Right cardiac atrium (tissue), 5 donors: ENCODE measurements at regions not wholly inside any gene's neighbourhood (a gene's known extent, or its start where the extent isn't known, plus 50 kb on each side); places are given as distances from the start of the nearest gene placed in this dataset.

Source experiments
- ATAC-seq, 2 donors: fragments of 200-7000 bp; cut with Tn5 transposase; one replicate each; pipeline versions ENCODE4 v1.8.0 to v1.9.1; 2020; ENCODE audit warnings: moderate library complexity in 2 of 2, mild to moderate bottlenecking in 1 of 2
- DNase-seq, 3 donors: peaks; one replicate each; pipeline ENCODE4 v3.0.0-alpha.2; 2020
- H3K27ac ChIP-seq: one replicate; pipeline ENCODE4 v1.5.1; 2013; ENCODE audit warnings: mild to moderate bottlenecking, low read length, control low read depth, moderate library complexity
- H3K27me3 ChIP-seq: one replicate; pipeline ENCODE4 v1.6.1; 2013; ENCODE audit not compliant: control insufficient read depth, insufficient read depth
- H3K4me1 ChIP-seq: one replicate; pipeline ENCODE4 v1.6.1; 2013; ENCODE audit warnings: low read length; ENCODE audit not compliant: control insufficient read depth, insufficient read depth
- H3K4me3 ChIP-seq: one replicate; pipeline ENCODE4 v1.5.1; 2013; ENCODE audit warnings: low read length, control low read depth
- H3K9me3 ChIP-seq: one replicate; pipeline ENCODE4 v1.6.1; 2013; ENCODE audit warnings: low read length; ENCODE audit not compliant: control insufficient read depth
- WGBS: extraction: QIAGEN DNeasy Blood & Tissue Kit; methylation state at CpG from one replicate; pipeline ENCODE4 v1.1.7; 2013; 5-methylcytosine and 5-hydroxymethylcytosine counted together
- intact Hi-C, 4 donors: fragments of 100-400 bp; cut with DNase I; formaldehyde crosslinking; loops; one replicate each; pipeline versions ENCODE4 v1.11.0 to v1.14.0; 2022 to 2023
- donor health status: healthy with polysubstance abuse.
- donor health status: DM: no; HTN: yes; CAD: no.
- donor health status: DM: no; HTN: no; CAD: no.
- donor health status: DM: no; HTN: yes; CAD: no; lungs with severe emphysema.
- donor health status: DM: yes; HTN: yes; CAD: no.

DNA sequence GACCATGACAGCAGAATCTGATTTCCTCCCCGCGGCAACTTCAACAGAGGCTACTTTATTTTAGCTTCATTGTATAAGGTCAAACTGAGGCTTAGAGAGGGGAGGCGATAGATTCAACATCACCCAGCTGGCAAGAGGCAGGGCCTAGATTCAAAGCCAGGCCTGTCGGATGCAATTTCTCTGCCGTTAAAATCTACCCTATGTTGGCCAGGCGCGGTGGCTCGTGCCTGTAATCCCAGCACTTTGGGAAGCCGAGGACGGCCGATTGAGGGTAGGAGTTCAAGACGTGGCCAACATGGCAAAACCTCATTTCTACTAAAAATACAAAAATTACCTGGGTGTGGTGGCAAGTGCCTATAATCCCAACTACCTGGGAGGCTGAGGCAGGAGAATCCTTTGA is 182.2 kb downstream of the BCOR start:
- Histone ChIP-seq H3K27me3 (no peaks in the 10 kb centered on the region), H3K9me3 (no peaks in the 10 kb centered on the region), H3K27ac (no peak overlapping the region), H3K4me3 (no peak overlapping the region), H3K4me1 (no peaks in the 10 kb centered on the region)
- ATAC-seq, result no peak
- WGBS, result 91% methylated on average over 12 of the region's 12 CpGs
- DNase-seq, result no peak
- intact Hi-C loops, result no loop called here

DNA sequence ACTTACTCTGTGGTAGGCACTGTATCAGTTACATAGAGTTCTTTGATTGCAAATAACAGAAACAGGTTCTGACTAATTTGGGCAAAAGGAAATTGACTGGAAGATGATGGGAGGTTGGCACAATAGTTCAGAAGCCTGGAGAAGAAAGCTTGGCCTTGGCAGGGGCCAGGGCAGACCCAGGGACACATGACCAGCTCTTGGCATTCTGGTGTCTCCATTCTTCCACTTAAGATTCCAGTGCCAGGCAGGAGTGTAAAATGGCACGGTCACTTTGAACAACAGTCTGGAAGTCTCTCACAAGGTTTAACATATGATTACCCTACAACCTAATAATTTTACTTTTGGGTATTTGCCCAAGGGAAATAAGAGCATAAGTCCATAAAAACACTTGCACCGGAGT is 175.9 kb downstream of the BCOR start:
- ATAC-seq, result no peak
- intact Hi-C loops, result no loop called here
- WGBS, result 66% methylated on average over 2 of the region's 2 CpGs

DNA sequence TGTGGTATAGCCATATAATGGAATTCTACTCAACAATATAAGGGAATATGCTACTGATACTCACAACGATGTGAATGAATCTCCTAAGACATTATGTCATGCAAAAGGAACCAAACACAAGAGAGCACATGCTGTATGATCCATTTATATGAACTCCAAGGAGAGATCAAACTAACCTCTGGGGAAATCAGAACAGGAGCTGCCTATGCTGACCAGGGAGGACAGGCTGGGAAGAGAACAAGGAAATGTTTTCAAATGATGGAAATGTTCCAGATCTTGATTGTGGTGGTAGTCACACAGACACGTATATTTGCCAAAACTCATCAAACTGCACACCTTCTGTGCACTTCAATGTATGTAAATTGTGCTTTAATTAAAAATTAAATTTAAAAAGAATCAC is 175.3 kb downstream of the BCOR start:
- Histone ChIP-seq H3K27ac (no peak overlapping the region), H3K27me3 (no peaks in the 10 kb centered on the region), H3K9me3 (no peaks in the 10 kb centered on the region), H3K4me3 (no peak overlapping the region), H3K4me1 (peaks cover 2% of the 10 kb centered on the region)
- intact Hi-C loops, result no loop called here
- ATAC-seq, result no peak
- WGBS, result 34% methylated on average over 2 of the region's 2 CpGs
- no peak for DNase-seq

More for the DNA sequence above, 175.9 kb downstream of the BCOR start:
- DNase-seq, result no peak
- Histone ChIP-seq H3K4me1 (peaks cover 2% of the 10 kb centered on the region), H3K27me3 (no peaks in the 10 kb centered on the region), H3K27ac (no peak overlapping the region), H3K4me3 (no peak overlapping the region), H3K9me3 (no peaks in the 10 kb centered on the region)

- Histone ChIP-seq H3K27me3 (no peaks in the 10 kb centered on the region), H3K27ac (no peak overlapping the region), H3K4me1 (peaks cover 2% of the 10 kb centered on the region), H3K4me3 (no peak overlapping the region), H3K9me3 (no peaks in the 10 kb centered on the region)
- intact Hi-C loops, result no loop called here
- ATAC-seq (no peak), DNase-seq (no peak)
- 76% methylated on average over 8 of the region's 8 CpGs for WGBS
Measured at GRCh38 chrX:39922926-39923325, 174.8 kb downstream of the BCOR start.

DNA sequence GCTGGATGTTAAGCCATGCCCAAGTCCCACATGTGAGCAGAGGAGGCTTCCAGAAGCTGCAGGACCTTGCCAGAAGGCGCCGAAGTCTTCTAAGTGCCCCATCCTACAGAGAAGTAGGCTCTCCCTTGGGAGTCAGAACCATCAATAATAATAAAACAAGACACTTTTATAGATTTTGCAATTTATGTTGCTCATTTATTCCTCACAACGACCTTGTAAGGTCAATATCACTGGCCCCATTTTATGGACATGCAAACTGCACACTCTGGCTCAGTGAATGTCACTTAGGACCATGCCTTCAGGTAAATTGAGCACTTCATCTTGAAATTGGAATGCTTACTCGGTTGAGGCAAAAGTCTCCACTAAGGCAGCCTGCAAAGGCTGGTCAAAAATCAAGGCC is 170.4 kb downstream of the BCOR start:
- H3K27ac ChIP-seq, result no peak overlapping the region
- H3K4me1 ChIP-seq, result peaks cover 9% of the 10 kb centered on the region
- no peaks in the 10 kb centered on the region for H3K27me3 ChIP-seq
- WGBS, result 96% methylated on average over 4 of the region's 4 CpGs
- intact Hi-C loops, result no loop called here
- H3K4me3 ChIP-seq, result no peak overlapping the region
- DNase-seq, result no peak
- no peaks in the 10 kb centered on the region for H3K9me3 ChIP-seq
- no peak for ATAC-seq

- H3K4me3 ChIP-seq, result no peak overlapping the region
- H3K4me1 ChIP-seq, result peaks cover 7% of the 10 kb centered on the region
- H3K27ac ChIP-seq, result no peak overlapping the region
- WGBS, result 88% methylated on average over 8 of the region's 8 CpGs
- DNase-seq (no peak), ATAC-seq (no peak)
- intact Hi-C loops, result no loop called here
- H3K9me3 ChIP-seq, result no peaks in the 10 kb centered on the region
- H3K27me3 ChIP-seq, result no peaks in the 10 kb centered on the region
Measured at GRCh38 chrX:39928704-39929378, 168.9 kb downstream of the BCOR start.

- 85% methylated on average over 13 of the region's 13 CpGs for WGBS
- peaks cover 7% of the 10 kb centered on the region for H3K4me1 ChIP-seq
- H3K4me3 ChIP-seq, result no peak overlapping the region
- ATAC-seq, result no peak
- no peak for DNase-seq
- intact Hi-C loops, result no loop called here
- no peak overlapping the region for H3K27ac ChIP-seq
- H3K9me3 ChIP-seq, result no peaks in the 10 kb centered on the region
- no peaks in the 10 kb centered on the region for H3K27me3 ChIP-seq
Measured at GRCh38 chrX:39929379-39930025, 168.3 kb downstream of the BCOR start.

DNA sequence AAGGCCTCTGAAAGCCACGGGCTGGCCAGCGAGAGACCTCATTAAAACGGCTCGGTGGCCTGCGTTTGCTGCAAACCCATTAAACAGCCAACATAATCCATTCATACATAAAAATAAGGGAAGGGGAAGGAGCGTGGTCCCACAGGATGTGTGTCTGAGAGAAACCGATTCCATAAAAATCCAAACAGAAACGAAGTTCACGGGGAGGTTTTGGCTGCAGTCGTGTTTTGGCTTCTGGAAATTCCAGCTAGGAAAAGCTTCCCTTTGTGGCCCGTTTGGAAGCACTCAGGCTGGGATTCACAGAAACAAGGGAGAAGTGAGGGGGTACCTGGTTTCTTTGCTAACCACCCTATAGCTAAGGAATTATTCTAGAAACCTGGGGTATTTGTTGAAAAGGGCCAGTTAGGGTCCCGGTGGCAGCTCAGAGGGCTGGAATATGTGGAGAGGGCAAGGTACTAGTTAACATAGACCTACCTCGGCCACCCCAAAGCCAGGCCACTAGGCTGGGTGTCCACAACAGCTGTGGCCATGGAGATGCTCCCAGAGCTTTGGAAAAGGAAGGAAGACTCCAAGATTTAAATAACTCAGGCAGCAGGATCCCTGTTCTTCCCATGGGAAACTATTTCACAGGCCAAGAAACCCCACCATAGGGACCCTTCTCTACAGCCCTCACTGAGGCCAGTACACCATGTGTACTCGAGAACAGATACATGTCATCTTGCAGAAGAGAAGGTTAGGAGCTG is 166.8 kb downstream of the BCOR start:
- no peak for ATAC-seq
- Histone ChIP-seq H3K27me3 (no peaks in the 10 kb centered on the region), H3K4me1 (peaks cover 7% of the 10 kb centered on the region), H3K27ac (peak overlapping the region; percentile 83), H3K4me3 (no peak overlapping the region), H3K9me3 (no peaks in the 10 kb centered on the region)
- DNase-seq, result no peak
- intact Hi-C loops, result no loop called here
- WGBS, result 38% methylated on average over 14 of the region's 14 CpGs

DNA sequence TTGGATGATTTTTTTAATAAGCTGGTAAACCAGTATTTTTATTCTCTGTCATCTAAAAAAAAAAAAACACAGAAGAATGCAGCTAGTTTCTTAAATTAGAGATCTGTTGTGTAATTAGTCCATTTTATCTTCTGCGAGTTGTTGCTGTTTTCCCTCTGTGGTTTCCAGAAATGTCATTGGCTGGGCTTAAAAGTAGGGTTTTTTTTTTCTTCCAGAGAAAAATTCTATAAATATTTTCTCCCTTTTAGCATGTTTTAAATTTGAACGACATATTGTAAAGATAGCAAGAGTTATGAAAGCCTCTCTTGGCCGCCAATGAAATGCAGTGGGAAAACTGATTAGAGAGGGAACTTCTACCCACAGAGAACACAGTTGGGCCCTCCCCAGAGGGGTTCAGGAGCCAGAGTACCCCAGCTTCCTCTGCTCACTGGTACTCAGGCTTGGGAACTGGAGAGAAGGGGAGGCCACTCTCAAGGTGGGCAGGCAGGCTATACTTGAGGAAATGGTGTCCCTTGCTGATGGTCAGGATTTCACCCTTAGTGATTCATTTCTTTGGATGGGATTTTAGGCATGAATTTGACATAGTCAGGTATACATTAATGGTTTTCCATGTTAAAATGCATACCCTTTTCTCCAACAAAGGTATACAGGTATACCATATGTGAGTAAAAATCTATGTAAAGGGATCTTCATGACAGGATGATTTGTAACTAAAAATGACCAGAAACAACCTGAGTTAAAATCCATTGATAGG is 166.1 kb downstream of the BCOR start:
- Histone ChIP-seq H3K9me3 (no peaks in the 10 kb centered on the region), H3K4me3 (no peak overlapping the region), H3K27ac (no peak overlapping the region), H3K27me3 (no peaks in the 10 kb centered on the region), H3K4me1 (peaks cover 7% of the 10 kb centered on the region)
- WGBS, result 39% methylated on average over 3 of the region's 3 CpGs
- ATAC-seq (no peak), DNase-seq (no peak)
- intact Hi-C loops, result no loop called here

DNA sequence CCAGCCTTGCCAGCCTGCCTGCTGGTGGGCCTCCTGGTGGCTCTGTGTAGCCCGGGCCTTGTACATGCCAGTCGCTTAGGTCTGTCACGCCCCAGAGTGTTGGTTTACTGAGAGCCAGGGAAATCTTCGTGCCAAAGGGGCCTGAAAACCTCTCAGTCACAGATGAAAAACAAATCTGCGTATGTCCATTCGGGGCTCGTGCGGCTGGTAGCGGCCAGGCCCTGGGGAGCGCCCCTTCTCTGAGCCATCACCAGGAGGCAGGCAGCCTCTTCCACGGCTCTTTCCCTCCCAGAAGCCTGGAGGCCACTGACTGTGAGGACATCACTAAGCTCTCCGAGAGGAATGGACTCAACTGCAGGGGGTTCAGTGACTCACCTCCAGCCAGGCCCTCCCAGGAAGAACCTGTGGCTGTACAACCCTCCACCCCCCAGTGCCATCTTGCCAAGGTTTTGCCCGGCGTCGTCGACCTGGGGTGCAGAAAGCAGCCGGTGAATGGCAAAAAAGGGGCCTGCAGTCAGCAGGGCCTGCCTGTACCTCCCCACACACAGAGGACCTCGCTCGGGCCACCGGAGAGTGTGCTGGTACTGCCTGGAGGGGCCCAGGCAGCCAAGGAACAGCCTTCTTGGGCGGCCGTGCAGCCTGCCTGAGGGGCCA is 162.2 kb downstream of the BCOR start:
- 90% methylated on average over 22 of the region's 22 CpGs for WGBS
- DNase-seq (no peak), ATAC-seq (no peak)
- H3K27me3 ChIP-seq, result no peaks in the 10 kb centered on the region
- H3K27ac ChIP-seq, result no peak overlapping the region
- no peaks in the 10 kb centered on the region for H3K9me3 ChIP-seq
- intact Hi-C loops, result no loop called here
- no peaks in the 10 kb centered on the region for H3K4me1 ChIP-seq
- H3K4me3 ChIP-seq, result no peak overlapping the region
